WTC11 (cell line): ENCODE measurements at regions not wholly inside any gene's neighbourhood (a gene's known extent, or its start where the extent isn't known, plus 50 kb on each side); places are given as distances from the start of the nearest gene placed in this dataset.

Source experiments
- ATAC-seq: fragments of 200-7000 bp; cut with Tn5 transposase; 2 replicates; pipeline ENCODE4 v1.10.0; 2021; ENCODE audit warnings: mild to moderate bottlenecking, moderate library complexity
- CTCF ChIA-PET: fragments of 300-600 bp; sonication (Branson Sonifier 250); formaldehyde crosslinking; loops from one replicate; lab custom pipeline; 2021; ENCODE audit warnings: antibody characterized with exemption; lab: Charles Lee
- POLR2A ChIA-PET: fragments of 350-600 bp; sonication (Branson Sonifier 250); formaldehyde crosslinking; loops from one replicate; lab custom pipeline; 2021; ENCODE audit warnings: antibody characterized with exemption; lab: Charles Lee
- DNase-seq: peaks from one replicate; pipeline ENCODE4 v3.0.0; 2021; ENCODE audit warnings: low spot score
- H3K27ac Mint-ChIP-seq: 2 replicates; pipeline ENCODE4 v1.8.0; 2021; ENCODE audit warnings: mixed read lengths
- H3K27me3 Mint-ChIP-seq: 2 replicates; pipeline ENCODE4 v1.8.0; 2021; ENCODE audit warnings: low read depth, mild to moderate bottlenecking, moderate library complexity, mixed read lengths
- H3K36me3 Mint-ChIP-seq: 2 replicates; pipeline ENCODE4 v1.8.0; 2021; ENCODE audit warnings: mixed read lengths
- H3K4me1 Mint-ChIP-seq: 2 replicates; pipeline ENCODE4 v1.8.0; 2022; ENCODE audit warnings: mixed read lengths
- H3K4me3 Mint-ChIP-seq: 2 replicates; pipeline ENCODE4 v1.8.0; 2021; ENCODE audit warnings: mild to moderate bottlenecking, moderate library complexity, mixed read lengths
- H3K9me3 Mint-ChIP-seq: 2 replicates; pipeline ENCODE4 v1.8.0; 2021; ENCODE audit warnings: mixed read lengths
- AR ChIP-seq: fragments of 250-450 bp; sonication (Bioruptor Pico); IDR thresholded peaks from 2 replicates; pipeline ENCODE4 v1.9.0; 2021; ENCODE audit warnings: mild to moderate bottlenecking
- ATF3 ChIP-seq: sonication (generic); formaldehyde crosslinking; conservative IDR thresholded peaks from 2 replicates; pipeline ENCODE4 v1.8.1; 2022; ENCODE audit warnings: mild to moderate bottlenecking, missing genetic modification reagents
- CBFB ChIP-seq: sonication (generic); formaldehyde crosslinking; IDR thresholded peaks from 2 replicates; pipeline ENCODE4 v1.8.1; 2022; ENCODE audit warnings: mild to moderate bottlenecking, low read depth, missing genetic modification reagents
- ESRRA ChIP-seq: sonication (generic); formaldehyde crosslinking; IDR thresholded peaks from 2 replicates; pipeline ENCODE4 v1.8.1; 2022; ENCODE audit warnings: mild to moderate bottlenecking, missing genetic modification reagents, borderline replicate concordance
- FOXP4 ChIP-seq: sonication (generic); formaldehyde crosslinking; IDR thresholded peaks from 2 replicates; pipeline ENCODE4 v1.8.0; 2022; ENCODE audit warnings: mild to moderate bottlenecking, missing genetic modification reagents
- JAZF1 ChIP-seq: fragments of 250-450 bp; sonication (Bioruptor Pico); IDR thresholded peaks from 2 replicates; pipeline ENCODE4 v1.9.0; 2021; ENCODE audit warnings: moderate library complexity, mild to moderate bottlenecking, inconsistent platforms
- MAX ChIP-seq: sonication (generic); formaldehyde crosslinking; IDR thresholded peaks from 2 replicates; pipeline ENCODE4 v1.8.0; 2022; ENCODE audit warnings: mild to moderate bottlenecking, missing genetic modification reagents
- PREB ChIP-seq: sonication (generic); formaldehyde crosslinking; IDR thresholded peaks from 2 replicates; pipeline ENCODE4 v1.8.1; 2022; ENCODE audit warnings: mild to moderate bottlenecking, missing genetic modification reagents, moderate library complexity, borderline replicate concordance
- SOX15 ChIP-seq: fragments of 250-450 bp; sonication (Bioruptor Pico); IDR thresholded peaks from 2 replicates; pipeline ENCODE4 v1.9.0; 2021; ENCODE audit warnings: mild to moderate bottlenecking
- TP53 ChIP-seq: sonication (generic); formaldehyde crosslinking; IDR thresholded peaks from 2 replicates; pipeline ENCODE4 v1.8.1; 2023; ENCODE audit warnings: mild to moderate bottlenecking, missing genetic modification reagents
- ZNF138 ChIP-seq: sonication (generic); formaldehyde crosslinking; conservative IDR thresholded peaks from 2 replicates; pipeline ENCODE4 v1.8.1; 2022; ENCODE audit warnings: mild to moderate bottlenecking, moderate library complexity, missing genetic modification reagents
- ZNF317 ChIP-seq: sonication (generic); formaldehyde crosslinking; IDR thresholded peaks from 2 replicates; pipeline ENCODE4 v1.8.1; 2023; ENCODE audit warnings: low read depth, mild to moderate bottlenecking, moderate library complexity, missing genetic modification reagents, borderline replicate concordance
- ZNF396 ChIP-seq: fragments of 250-450 bp; sonication (Bioruptor Pico); IDR thresholded peaks from 2 replicates; pipeline ENCODE4 v1.8.0; 2021; ENCODE audit warnings: mild to moderate bottlenecking, moderate library complexity, borderline replicate concordance
- ZNF532 ChIP-seq: fragments of 250-450 bp; sonication (Bioruptor Pico); IDR thresholded peaks from 2 replicates; pipeline ENCODE4 v1.9.0; 2021; ENCODE audit warnings: mild to moderate bottlenecking, borderline replicate concordance
- TF ChIP-seq, protein P1 (sequence below): sonication (generic); formaldehyde crosslinking; IDR thresholded peaks from 2 replicates; pipeline ENCODE4 v1.8.1; 2023; ENCODE audit warnings: mild to moderate bottlenecking, missing genetic modification reagents
- TF ChIP-seq, protein P2 (sequence below): sonication (generic); formaldehyde crosslinking; IDR thresholded peaks from 2 replicates; pipeline ENCODE4 v1.8.1; 2022; ENCODE audit warnings: low read depth, mild to moderate bottlenecking, moderate library complexity, missing genetic modification reagents, borderline replicate concordance
- TF ChIP-seq, protein P3 (sequence below): fragments of 250-450 bp; sonication (Bioruptor Pico); conservative IDR thresholded peaks from 2 replicates; pipeline ENCODE4 v1.9.0; 2021; ENCODE audit warnings: mild to moderate bottlenecking
- TF ChIP-seq, protein P4 (sequence below): sonication (generic); formaldehyde crosslinking; IDR thresholded peaks from 2 replicates; pipeline ENCODE4 v1.8.0; 2023; ENCODE audit warnings: missing genetic modification reagents

- Mint-ChIP-seq H3K9me3 (no peaks in the 10 kb centered on the region), H3K4me1 (peaks cover 33% of the 10 kb centered on the region)
- no peak for ATAC-seq
- TF ChIP-seq, protein P1, sequence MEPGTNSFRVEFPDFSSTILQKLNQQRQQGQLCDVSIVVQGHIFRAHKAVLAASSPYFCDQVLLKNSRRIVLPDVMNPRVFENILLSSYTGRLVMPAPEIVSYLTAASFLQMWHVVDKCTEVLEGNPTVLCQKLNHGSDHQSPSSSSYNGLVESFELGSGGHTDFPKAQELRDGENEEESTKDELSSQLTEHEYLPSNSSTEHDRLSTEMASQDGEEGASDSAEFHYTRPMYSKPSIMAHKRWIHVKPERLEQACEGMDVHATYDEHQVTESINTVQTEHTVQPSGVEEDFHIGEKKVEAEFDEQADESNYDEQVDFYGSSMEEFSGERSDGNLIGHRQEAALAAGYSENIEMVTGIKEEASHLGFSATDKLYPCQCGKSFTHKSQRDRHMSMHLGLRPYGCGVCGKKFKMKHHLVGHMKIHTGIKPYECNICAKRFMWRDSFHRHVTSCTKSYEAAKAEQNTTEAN (CRISPR knock-in tag), result no peak
- TF ChIP-seq, protein P2, sequence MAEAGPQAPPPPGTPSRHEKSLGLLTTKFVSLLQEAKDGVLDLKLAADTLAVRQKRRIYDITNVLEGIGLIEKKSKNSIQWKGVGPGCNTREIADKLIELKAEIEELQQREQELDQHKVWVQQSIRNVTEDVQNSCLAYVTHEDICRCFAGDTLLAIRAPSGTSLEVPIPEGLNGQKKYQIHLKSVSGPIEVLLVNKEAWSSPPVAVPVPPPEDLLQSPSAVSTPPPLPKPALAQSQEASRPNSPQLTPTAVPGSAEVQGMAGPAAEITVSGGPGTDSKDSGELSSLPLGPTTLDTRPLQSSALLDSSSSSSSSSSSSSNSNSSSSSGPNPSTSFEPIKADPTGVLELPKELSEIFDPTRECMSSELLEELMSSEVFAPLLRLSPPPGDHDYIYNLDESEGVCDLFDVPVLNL, result no peak
- no peak for TF ChIP-seq JAZF1 (CRISPR knock-in tag)
- TF ChIP-seq ZNF317 (CRISPR knock-in tag), result no peak
- no peak for TF ChIP-seq TP53 (CRISPR knock-in tag)
- TF ChIP-seq ZNF396 (CRISPR knock-in tag), result no peak
- TF ChIP-seq CBFB (CRISPR knock-in tag), result no peak
- no peak for TF ChIP-seq ESRRA (CRISPR knock-in tag)
- TF ChIP-seq FOXP4 (CRISPR knock-in tag), result no peak
- TF ChIP-seq SOX15, result no peak
- TF ChIP-seq, protein P3, sequence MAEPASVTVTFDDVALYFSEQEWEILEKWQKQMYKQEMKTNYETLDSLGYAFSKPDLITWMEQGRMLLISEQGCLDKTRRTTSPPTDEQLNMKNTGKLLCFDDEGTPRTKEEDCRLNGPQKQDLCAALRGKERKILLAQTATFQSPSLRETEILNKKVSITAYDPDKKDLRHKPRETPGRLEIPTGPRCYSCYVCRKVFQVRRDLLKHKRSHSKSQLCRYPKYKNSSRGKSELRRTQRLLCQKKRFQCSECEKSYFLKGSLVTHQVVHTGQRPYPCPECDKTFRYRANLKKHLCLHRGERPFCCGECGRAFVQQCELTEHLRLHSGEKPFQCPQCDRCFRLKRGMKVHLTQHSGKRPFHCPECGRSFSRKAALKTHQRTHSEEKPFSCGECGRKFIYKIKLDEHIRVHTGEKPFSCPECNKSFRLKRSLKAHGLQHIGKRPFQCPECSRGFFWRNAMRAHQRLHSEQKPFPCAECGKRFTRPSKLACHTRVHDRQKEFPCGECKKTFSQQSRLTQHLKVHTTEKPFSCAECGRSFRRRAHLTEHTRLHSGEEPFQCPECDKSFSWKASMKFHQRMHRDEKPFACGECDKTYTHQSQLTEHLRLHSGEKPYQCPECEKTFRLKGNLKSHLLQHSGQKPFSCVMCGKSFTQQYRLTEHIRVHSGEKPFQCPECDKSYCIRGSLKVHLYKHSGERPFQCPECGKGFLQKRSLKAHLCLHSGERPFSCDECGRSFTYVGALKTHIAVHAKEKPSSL (CRISPR knock-in tag), result no peak
- no peak for TF ChIP-seq ZNF138 (CRISPR knock-in tag)
- TF ChIP-seq ATF3, result no peak
- TF ChIP-seq PREB (CRISPR knock-in tag), result no peak
- no peak for TF ChIP-seq ZNF532
- no peak for TF ChIP-seq MAX
- TF ChIP-seq, protein P4, sequence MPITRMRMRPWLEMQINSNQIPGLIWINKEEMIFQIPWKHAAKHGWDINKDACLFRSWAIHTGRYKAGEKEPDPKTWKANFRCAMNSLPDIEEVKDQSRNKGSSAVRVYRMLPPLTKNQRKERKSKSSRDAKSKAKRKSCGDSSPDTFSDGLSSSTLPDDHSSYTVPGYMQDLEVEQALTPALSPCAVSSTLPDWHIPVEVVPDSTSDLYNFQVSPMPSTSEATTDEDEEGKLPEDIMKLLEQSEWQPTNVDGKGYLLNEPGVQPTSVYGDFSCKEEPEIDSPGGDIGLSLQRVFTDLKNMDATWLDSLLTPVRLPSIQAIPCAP, result no peak
- TF ChIP-seq AR (CRISPR knock-in tag), result no peak
- TF ChIP-seq, all 79 proteins: peak for 0
- Mint-ChIP-seq H3K27me3 (no peaks in the 10 kb centered on the region), H3K4me3 (no peak overlapping the region), H3K27ac (no peak overlapping the region), H3K36me3 (no peaks in the 10 kb centered on the region)
- no peak for DNase-seq
- CTCF ChIA-PET, result interaction anchor here (1.4 kb wide), 1 partner anchor 220 kb away, joined by 4 read pairs; no protein-coding TSS in a partner anchor
- POLR2A ChIA-PET, result no interaction called here
These were observed 56.6 kb upstream of the DMRT1 start for GRCh38 chr9:784916-785315.
